ENCODE measurements at regions not wholly inside any gene's neighbourhood (a gene's known extent, or its start where the extent isn't known, plus 50 kb on each side); places are given as distances from the start of the nearest gene placed in this dataset.

- Histone ChIP-seq H2BK15ac (ENCODE audit: low read depth, low read length) (no peak overlapping the region), H3K9me3 (ENCODE audit: control insufficient read depth, low read depth, low read length) (no peaks in the 10 kb centered on the region), H2BK5ac (ENCODE audit: insufficient read length, low read length) (no peak overlapping the region), H3K4me1 (ENCODE audit: insufficient read depth, low read length) (peaks cover 6% of the 10 kb centered on the region; the same call in 1 of the 2 replicates), H3K9ac (ENCODE audit: extremely low read depth, insufficient read length, low read length) (no peak overlapping the region), H3T11ph (ENCODE audit: low read length) (no peak overlapping the region), H3K27ac (ENCODE audit: insufficient read length, low read depth, low read length) (no peak overlapping the region), H3K18ac (ENCODE audit: insufficient read length, low read depth, low read length) (no peak overlapping the region), H2AFZ (ENCODE audit: low read length) (no peak overlapping the region), H2BK120ac (ENCODE audit: low read depth, low read length, poor library complexity, severe bottlenecking) (no peak overlapping the region), H2BK20ac (ENCODE audit: low read depth, low read length, poor library complexity, severe bottlenecking) (no peak overlapping the region), H4K91ac (ENCODE audit: insufficient read length, low read depth, low read length) (no peak overlapping the region), H4K5ac (ENCODE audit: insufficient read length, low read depth, low read length) (no peak overlapping the region), H4K8ac (replicated peaks; ENCODE audit: insufficient read length, low read depth, low read length) (no peak overlapping the region), H3K4me2 (ENCODE audit: insufficient read depth, insufficient read length, low read length) (no peak overlapping the region), H2AK5ac (ENCODE audit: insufficient read length, low read length) (no peak overlapping the region), H3K4ac (ENCODE audit: low read depth, low read length) (no peak overlapping the region), H3K23me2 (ENCODE audit: insufficient read length, low read depth, low read length, poor library complexity, severe bottlenecking) (no peaks in the 10 kb centered on the region), H3K79me1 (ENCODE audit: insufficient read depth, low read depth, low read length, poor library complexity, severe bottlenecking) (no peaks in the 10 kb centered on the region), H3K14ac (ENCODE audit: insufficient read depth, low read length) (no peak overlapping the region), H3K79me2 (ENCODE audit: insufficient read depth, low read length) (no peaks in the 10 kb centered on the region), H3K23ac (ENCODE audit: insufficient read length, low read depth, low read length) (no peak overlapping the region), H4K20me1 (ENCODE audit: control insufficient read depth, insufficient read depth, insufficient read length) (no peaks in the 10 kb centered on the region), H3K27me3 (ENCODE audit: insufficient read depth, low read length) (no peaks in the 10 kb centered on the region), H3K56ac (ENCODE audit: insufficient read length, low read depth, low read length) (no peak overlapping the region), H2BK12ac (ENCODE audit: insufficient read length, low read depth, low read length) (no peak overlapping the region)
- no CpG with 5 or more reads among the region's 2 CpGs for WGBS (ENCODE audit: extremely low coverage, insufficient read length, low lambda C conversion rate)
- Mint-ChIP-seq H3K9me3 (no peaks in the 10 kb centered on the region), H3K27me3 (ENCODE audit: low read depth) (peaks cover 3% of the 10 kb centered on the region), H3K4me1 (peaks cover 14% of the 10 kb centered on the region in 2 experiments), H3K4me3 (no peak overlapping the region), H3K27ac (no peak overlapping the region), H3K36me3 (ENCODE audit: insufficient read depth in 1 of 3, low read depth in 3 of 3) (no peaks in the 10 kb centered on the region)
- DNase-seq: no peak
- TF ChIP-seq CTCF (conservative IDR thresholded peaks at IDR 0.05): no peak
Measured at GRCh38 chr13:24068472-24068871, 92.0 kb upstream of the SPATA13 start.
